Uterus (tissue), 2 donors: ENCODE measurements at regions not wholly inside any gene's neighbourhood (a gene's known extent, or its start where the extent isn't known, plus 50 kb on each side); places are given as distances from the start of the nearest gene placed in this dataset.

Source experiments
- POLR2A ChIP-seq, 2 donors: fragments of 450-650 bp; IDR thresholded peaks; one replicate each; pipeline ENCODE4 v1.6.1; 2016; ENCODE audit warnings: antibody characterized with exemption in 2 of 2, mild to moderate bottlenecking in 1 of 2, moderate library complexity in 1 of 2
- TF ChIP-seq, protein P1 (sequence below), 4 experiments: fragments of 200-600 bp in 2 of 4; fragments of 450-650 bp in 2 of 4; sonication (generic) in 2 of 4; IDR thresholded peaks; one replicate each; pipeline ENCODE4 v1.5.1; 2016 to 2019; ENCODE audit warnings: antibody characterized with exemption in 4 of 4, mild to moderate bottlenecking in 2 of 4, moderate library complexity in 1 of 4

DNA sequence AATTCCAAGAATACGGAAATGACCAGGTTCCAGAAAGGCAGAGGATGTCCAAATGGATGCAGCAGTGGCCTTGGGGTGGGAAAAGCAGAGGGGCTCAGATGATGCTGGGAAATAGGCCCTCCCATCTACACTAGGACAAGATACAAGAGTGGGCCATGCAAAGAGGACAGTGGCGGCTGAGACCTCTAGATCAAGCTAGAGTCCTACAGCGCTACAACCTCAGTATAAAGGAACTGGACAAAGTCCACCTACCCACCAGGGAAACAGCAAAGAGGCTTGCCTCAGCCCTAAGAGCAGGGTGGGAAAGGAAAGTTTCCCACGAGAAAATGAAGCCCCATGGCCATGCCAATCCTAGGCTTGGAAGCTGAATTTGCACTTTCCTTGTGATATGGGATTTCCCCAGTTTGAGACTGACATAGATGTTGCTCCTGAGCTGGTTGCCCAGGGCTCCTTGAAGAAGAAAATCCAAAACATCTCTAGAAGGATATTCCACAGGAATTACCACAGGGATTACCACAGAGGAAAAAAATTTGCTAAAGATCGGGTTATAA lies 282.2 kb downstream of the MREG start:
- TF ChIP-seq, protein P1, sequence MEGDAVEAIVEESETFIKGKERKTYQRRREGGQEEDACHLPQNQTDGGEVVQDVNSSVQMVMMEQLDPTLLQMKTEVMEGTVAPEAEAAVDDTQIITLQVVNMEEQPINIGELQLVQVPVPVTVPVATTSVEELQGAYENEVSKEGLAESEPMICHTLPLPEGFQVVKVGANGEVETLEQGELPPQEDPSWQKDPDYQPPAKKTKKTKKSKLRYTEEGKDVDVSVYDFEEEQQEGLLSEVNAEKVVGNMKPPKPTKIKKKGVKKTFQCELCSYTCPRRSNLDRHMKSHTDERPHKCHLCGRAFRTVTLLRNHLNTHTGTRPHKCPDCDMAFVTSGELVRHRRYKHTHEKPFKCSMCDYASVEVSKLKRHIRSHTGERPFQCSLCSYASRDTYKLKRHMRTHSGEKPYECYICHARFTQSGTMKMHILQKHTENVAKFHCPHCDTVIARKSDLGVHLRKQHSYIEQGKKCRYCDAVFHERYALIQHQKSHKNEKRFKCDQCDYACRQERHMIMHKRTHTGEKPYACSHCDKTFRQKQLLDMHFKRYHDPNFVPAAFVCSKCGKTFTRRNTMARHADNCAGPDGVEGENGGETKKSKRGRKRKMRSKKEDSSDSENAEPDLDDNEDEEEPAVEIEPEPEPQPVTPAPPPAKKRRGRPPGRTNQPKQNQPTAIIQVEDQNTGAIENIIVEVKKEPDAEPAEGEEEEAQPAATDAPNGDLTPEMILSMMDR (IDR thresholded peaks at IDR 0.05), result no peak
- no peak for TF ChIP-seq POLR2A (IDR thresholded peaks at IDR 0.05)
